Lower leg skin (tissue), 4 donors: ENCODE measurements at regions not wholly inside any gene's neighbourhood (a gene's known extent, or its start where the extent isn't known, plus 50 kb on each side); places are given as distances from the start of the nearest gene placed in this dataset.

ENCODE experiments used
- DNase-seq, 2 donors: peaks; one replicate each; pipeline ENCODE4 v3.0.0-alpha.2; 2019; ENCODE audit warnings: low spot score in 2 of 2
- H3K4me3 ChIP-seq: fragments of 200-600 bp; sonication (generic); 2 replicates; pipeline ENCODE4 v1.5.1; 2017; ENCODE audit warnings: mild to moderate bottlenecking, low read depth; ENCODE audit not compliant: poor library complexity, severe bottlenecking
- POLR2A ChIP-seq, 2 donors: fragments of 450-650 bp; IDR thresholded peaks; one replicate each; pipeline ENCODE4 v1.6.1; 2016 to 2017; ENCODE audit warnings: antibody characterized with exemption in 2 of 2, mild to moderate bottlenecking in 1 of 2, moderate library complexity in 1 of 2
- WGBS, 2 donors: methylation state at CpG; one replicate each; pipeline ENCODE4 v1.1.5; 2018; 5-methylcytosine and 5-hydroxymethylcytosine counted together
- intact Hi-C: fragments of 100-400 bp; cut with DNase I; formaldehyde crosslinking; loops from one replicate; pipeline ENCODE4 v1.15.0; 2023; ENCODE audit warnings: low total_unique reads
- TF ChIP-seq, protein P1 (sequence below), 3 donors: fragments of 450-650 bp; IDR thresholded peaks; one replicate each; pipeline ENCODE4 v1.5.1; 2016; ENCODE audit warnings: antibody characterized with exemption in 3 of 3, mild to moderate bottlenecking in 3 of 3, moderate library complexity in 2 of 3

DNA sequence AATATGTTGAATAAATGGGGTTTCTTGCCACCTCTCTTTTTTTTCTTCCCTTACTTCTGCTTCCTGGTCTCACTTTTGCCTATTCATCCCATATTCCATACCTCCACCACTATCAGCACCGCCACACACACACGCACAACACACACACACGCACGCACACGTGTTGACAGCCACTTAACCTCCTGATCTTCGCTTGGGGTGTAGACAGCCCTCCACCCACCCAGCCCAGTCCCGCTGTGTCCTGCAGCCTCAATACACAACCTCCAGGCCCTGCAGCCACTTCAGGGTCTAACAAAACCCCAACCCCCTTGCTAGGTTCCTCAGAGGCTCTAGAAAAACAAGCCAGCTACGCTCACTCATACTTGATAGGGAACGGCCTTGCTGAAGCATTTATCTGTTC, 72.3 kb downstream of the LINC00237 start:
- WGBS, 2 donors: 87 to 88% methylated on average over 9 of the region's 9 CpGs
- TF ChIP-seq POLR2A (IDR thresholded peaks at IDR 0.05): no peak
- TF ChIP-seq, protein P1, sequence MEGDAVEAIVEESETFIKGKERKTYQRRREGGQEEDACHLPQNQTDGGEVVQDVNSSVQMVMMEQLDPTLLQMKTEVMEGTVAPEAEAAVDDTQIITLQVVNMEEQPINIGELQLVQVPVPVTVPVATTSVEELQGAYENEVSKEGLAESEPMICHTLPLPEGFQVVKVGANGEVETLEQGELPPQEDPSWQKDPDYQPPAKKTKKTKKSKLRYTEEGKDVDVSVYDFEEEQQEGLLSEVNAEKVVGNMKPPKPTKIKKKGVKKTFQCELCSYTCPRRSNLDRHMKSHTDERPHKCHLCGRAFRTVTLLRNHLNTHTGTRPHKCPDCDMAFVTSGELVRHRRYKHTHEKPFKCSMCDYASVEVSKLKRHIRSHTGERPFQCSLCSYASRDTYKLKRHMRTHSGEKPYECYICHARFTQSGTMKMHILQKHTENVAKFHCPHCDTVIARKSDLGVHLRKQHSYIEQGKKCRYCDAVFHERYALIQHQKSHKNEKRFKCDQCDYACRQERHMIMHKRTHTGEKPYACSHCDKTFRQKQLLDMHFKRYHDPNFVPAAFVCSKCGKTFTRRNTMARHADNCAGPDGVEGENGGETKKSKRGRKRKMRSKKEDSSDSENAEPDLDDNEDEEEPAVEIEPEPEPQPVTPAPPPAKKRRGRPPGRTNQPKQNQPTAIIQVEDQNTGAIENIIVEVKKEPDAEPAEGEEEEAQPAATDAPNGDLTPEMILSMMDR (IDR thresholded peaks at IDR 0.05): no peak
- intact Hi-C loops: no loop called here
- H3K4me3 ChIP-seq: no peak overlapping the region
- DNase-seq: no peak

DNA sequence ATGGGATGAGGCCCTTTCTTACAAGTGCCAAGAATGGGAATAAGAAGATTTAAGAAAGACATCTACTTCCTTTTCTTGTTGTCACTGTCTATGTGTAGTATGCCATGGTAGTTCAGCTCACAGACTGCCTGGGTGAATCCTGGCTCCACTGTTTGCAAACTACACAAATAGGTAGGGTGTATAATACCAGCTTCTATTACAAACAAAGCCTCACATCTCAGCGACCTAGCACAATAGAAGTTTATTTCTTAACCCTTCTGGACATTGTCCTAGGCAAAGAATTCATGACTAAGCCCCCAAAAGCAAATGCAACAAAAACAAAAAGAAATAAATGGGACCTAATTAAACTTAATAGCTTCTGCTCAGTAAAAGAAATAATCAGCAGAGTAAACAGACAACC, 74.5 kb downstream of the LINC00237 start:
- no peak for DNase-seq
- no peak overlapping the region for H3K4me3 ChIP-seq
- TF ChIP-seq, protein P1 (IDR thresholded peaks at IDR 0.05): no peak
- TF ChIP-seq POLR2A (IDR thresholded peaks at IDR 0.05): no peak
- WGBS, 2 donors: 32 to 58% methylated on average over 1 of the region's 1 CpG
- intact Hi-C loops: no loop called here

DNA sequence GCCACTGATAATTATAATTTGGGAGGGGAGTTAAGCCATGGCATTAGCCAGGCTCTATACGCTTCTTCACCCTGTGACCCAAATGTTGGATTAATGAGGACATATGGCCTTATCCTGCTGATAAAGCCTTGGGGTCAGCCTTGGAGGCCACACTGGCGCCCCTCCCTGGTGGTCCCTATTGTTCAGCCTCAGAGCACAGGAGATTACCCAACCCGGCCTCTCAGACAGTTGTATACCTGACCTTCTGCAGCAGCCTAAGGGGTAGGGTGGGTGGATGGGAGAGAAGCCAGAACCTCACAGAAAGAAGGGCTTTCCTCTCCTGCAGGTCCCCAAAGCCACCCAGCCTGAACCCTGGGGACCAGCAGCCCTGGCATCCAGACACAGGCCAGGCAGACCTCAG, 76.8 kb downstream of the LINC00237 start:
- intact Hi-C loops: no loop called here
- no peak overlapping the region for H3K4me3 ChIP-seq
- WGBS, 2 donors: 74 to 96% methylated on average over 3 of the region's 3 CpGs
- TF ChIP-seq, protein P1 (IDR thresholded peaks at IDR 0.05): no peak
- TF ChIP-seq POLR2A (IDR thresholded peaks at IDR 0.05): no peak
- DNase-seq: no peak

DNA sequence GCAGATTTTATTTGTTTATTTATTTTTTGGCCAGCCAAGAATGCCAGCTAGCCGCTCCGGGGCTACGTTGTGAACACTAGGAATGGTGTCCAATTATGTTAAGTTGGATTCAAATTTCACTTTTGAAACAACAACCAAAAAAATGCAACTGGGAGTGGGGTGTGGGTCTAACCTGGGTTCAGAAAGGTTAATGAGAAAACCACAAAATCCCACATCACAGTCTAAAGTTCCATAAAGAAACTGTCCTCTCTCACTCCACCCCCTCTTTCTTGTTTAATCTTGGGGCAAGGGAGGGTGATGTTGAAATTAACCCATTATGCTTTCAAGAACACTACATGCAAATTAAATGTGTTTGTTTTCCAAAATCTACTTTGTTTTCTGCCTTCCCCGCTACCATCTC, 77.2 kb downstream of the LINC00237 start:
- no peak for TF ChIP-seq POLR2A (IDR thresholded peaks at IDR 0.05)
- TF ChIP-seq, protein P1 (IDR thresholded peaks at IDR 0.05): no peak
- no peak overlapping the region for H3K4me3 ChIP-seq
- DNase-seq: no peak
- intact Hi-C loops: no loop called here
- WGBS, 2 donors: 52 to 61% methylated on average over 4 of the region's 4 CpGs

DNA sequence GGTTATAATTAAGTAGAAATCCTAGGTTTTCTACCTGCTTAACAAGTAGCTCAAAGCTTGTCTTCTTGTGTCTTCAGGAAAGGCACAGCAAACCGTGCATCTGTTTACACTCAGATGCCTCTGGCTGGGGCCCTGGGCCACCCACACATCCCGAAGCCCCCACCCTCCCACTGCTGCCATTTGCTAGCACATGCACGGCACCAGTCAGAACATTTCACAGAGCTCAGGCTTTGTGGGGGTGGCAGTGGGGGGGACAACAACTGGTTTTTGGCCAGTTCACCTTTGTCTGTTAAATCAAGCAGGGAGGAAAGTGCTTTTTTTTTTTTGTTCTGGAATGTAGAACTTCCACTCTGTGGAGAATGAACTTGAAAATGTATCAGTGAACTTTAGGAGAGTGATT, 77.7 kb downstream of the LINC00237 start:
- H3K4me3 ChIP-seq: no peak overlapping the region

DNA sequence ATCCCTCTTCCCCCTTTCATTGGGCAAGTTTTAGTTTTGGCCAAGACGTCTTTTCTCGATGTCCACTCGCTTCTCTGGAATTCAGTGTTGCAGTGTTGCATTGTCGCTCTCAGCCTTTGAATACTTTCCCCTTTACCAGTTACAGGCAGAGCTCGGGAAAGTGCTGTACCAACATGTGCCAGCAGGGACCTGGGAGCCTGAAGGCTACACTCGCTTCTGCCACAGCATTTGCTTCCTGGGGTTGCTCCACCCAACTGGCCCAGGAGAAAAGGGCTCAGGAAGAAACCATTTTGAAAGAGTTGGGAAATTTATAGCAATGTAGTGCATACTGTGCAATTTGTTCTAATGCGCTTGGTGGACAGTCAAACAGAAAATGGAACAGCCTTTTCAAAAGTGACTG, 78.6 kb downstream of the LINC00237 start:
- TF ChIP-seq, protein P1 (IDR thresholded peaks at IDR 0.05): no peak
- WGBS, 2 donors: 53 to 59% methylated on average over 7 of the region's 7 CpGs
- intact Hi-C loops: no loop called here
- H3K4me3 ChIP-seq: no peak overlapping the region
- DNase-seq: no peak

More for the DNA sequence above, 77.7 kb downstream of the LINC00237 start:
- TF ChIP-seq, protein P1 (IDR thresholded peaks at IDR 0.05): no peak
- TF ChIP-seq POLR2A (IDR thresholded peaks at IDR 0.05): no peak
- intact Hi-C loops: no loop called here
- no peak for DNase-seq
- WGBS, 2 donors: 12 to 24% methylated on average over 3 of the region's 3 CpGs
